Upper lobe of left lung (tissue), 4 donors: ENCODE measurements at regions not wholly inside any gene's neighbourhood (a gene's known extent, or its start where the extent isn't known, plus 50 kb on each side); places are given as distances from the start of the nearest gene placed in this dataset.

Experiments used
- POLR2A ChIP-seq, 4 donors: fragments of 450-650 bp; IDR thresholded peaks; one replicate each; pipeline ENCODE4 v1.5.1; 2016 to 2017; ENCODE audit warnings: antibody characterized with exemption in 4 of 4, mild to moderate bottlenecking in 2 of 4
- TF ChIP-seq, protein P1 (sequence below), 6 experiments: fragments of 450-650 bp in 4 of 6; fragments of 200-600 bp in 2 of 6; sonication (generic) in 2 of 6; IDR thresholded peaks; one replicate each; pipeline ENCODE4 v1.5.1; 2016 to 2019; ENCODE audit warnings: antibody characterized with exemption in 6 of 6

- TF ChIP-seq, protein P1, sequence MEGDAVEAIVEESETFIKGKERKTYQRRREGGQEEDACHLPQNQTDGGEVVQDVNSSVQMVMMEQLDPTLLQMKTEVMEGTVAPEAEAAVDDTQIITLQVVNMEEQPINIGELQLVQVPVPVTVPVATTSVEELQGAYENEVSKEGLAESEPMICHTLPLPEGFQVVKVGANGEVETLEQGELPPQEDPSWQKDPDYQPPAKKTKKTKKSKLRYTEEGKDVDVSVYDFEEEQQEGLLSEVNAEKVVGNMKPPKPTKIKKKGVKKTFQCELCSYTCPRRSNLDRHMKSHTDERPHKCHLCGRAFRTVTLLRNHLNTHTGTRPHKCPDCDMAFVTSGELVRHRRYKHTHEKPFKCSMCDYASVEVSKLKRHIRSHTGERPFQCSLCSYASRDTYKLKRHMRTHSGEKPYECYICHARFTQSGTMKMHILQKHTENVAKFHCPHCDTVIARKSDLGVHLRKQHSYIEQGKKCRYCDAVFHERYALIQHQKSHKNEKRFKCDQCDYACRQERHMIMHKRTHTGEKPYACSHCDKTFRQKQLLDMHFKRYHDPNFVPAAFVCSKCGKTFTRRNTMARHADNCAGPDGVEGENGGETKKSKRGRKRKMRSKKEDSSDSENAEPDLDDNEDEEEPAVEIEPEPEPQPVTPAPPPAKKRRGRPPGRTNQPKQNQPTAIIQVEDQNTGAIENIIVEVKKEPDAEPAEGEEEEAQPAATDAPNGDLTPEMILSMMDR (IDR thresholded peaks at IDR 0.05): no peak
- no peak for TF ChIP-seq POLR2A (IDR thresholded peaks at IDR 0.05)
Observed at GRCh38 chr2:194822097-194822496, 834.9 kb upstream of the SLC39A10 start.
